SK-N-MC (cell line): ENCODE measurements at regions not wholly inside any gene's neighbourhood (a gene's known extent, or its start where the extent isn't known, plus 50 kb on each side); places are given as distances from the start of the nearest gene placed in this dataset.

Experiments used
- EZH2 ChIP-seq: fragments of 200-600 bp; sonication (generic); IDR thresholded peaks from one replicate; pipeline ENCODE4 v1.6.1; 2017; ENCODE audit warnings: antibody characterized with exemption
- FOXP2 ChIP-seq: optimal IDR thresholded peaks from 2 replicates; pipeline ENCODE3; 2011; ENCODE audit warnings: mild to moderate bottlenecking, moderate library complexity; ENCODE audit not compliant: insufficient read depth; ENCODE audit errors: extremely low read length, control extremely low read depth
- POLR2AphosphoS5 ChIP-seq: IDR thresholded peaks from 2 replicates; pipeline ENCODE4 v1.6.1; 2012; ENCODE audit warnings: mild to moderate bottlenecking, low read depth, low read length, borderline replicate concordance

GRCh38 chr5:82351297-82351696 lies 73.1 kb upstream of the RPS23 start:
- no peak for TF ChIP-seq POLR2AphosphoS5
- TF ChIP-seq EZH2: no peak
- no peak for TF ChIP-seq FOXP2
